ENCODE measurements at regions not wholly inside any gene's neighbourhood (a gene's known extent, or its start where the extent isn't known, plus 50 kb on each side); places are given as distances from the start of the nearest gene placed in this dataset.

GRCh38 chr10:108612485-108612884, 1310.8 kb downstream of the XPNPEP1 start:
- Mint-ChIP-seq H3K27ac (no peak overlapping the region), H3K4me1 (no peaks in the 10 kb centered on the region)
- ATAC-seq: no peak

DNA sequence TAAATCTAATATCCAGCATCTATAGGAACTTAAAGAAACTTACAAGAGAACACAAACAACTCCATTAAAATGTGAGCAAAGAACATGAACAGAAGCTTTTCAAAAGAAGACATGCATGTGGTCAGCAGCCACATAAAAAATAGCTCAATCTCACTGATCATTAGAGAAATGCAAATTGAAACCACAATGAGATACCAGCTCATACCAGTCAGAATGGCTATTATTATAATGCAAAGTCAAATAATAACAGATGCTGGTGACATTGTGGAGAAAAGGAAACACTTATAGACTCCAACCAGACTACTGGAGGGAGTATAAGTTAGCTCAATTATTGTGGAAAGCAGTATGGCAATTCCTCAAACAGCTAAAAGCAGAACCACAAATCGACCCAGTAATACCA, 1314.5 kb downstream of the XPNPEP1 start:
- Histone ChIP-seq H3K9me2 (ENCODE audit: insufficient read depth) (0 out of 2 replicates have a peak, but pooled peaks cover 6% of the 10 kb centered on the region), H4K20me1 (replicated peaks; ENCODE audit: insufficient read depth) (no peaks in the 10 kb centered on the region), H3K79me2 (replicated peaks; ENCODE audit: insufficient read depth) (no peaks in the 10 kb centered on the region), H3K36me3 (ENCODE audit: insufficient read depth) (no peaks in the 10 kb centered on the region), H3K4me2 (no peak overlapping the region), H3K4me3 (no peak overlapping the region), H3F3A (replicated peaks; ENCODE audit: low read depth) (no peaks in the 10 kb centered on the region), H2AFZ (no peak overlapping the region), H3K27ac (ENCODE audit: low read depth) (no peak overlapping the region), H3K4me1 (ENCODE audit: insufficient read depth) (no peaks in the 10 kb centered on the region), H3K27me3 (ENCODE audit: insufficient read depth) (no peaks in the 10 kb centered on the region)
- ATAC-seq (no peak), DNase-seq (ENCODE audit: low spot score) (no peak)
- no peaks in the 10 kb centered on the region for H3K36me3 Mint-ChIP-seq (ENCODE audit: low read depth)
- no peak overlapping the region for H3K27ac Mint-ChIP-seq
- H3K4me1 Mint-ChIP-seq: no peaks in the 10 kb centered on the region
- H3K27me3 Mint-ChIP-seq (ENCODE audit: insufficient read depth, low read depth, poor library complexity): peaks cover 5% of the 10 kb centered on the region
- no peak overlapping the region for H3K4me3 Mint-ChIP-seq
- no peaks in the 10 kb centered on the region for H3K9me3 Mint-ChIP-seq
- TF ChIP-seq JUNB (IDR thresholded peaks at IDR 0.05; ENCODE audit: unreplicated experiment) (no peak), ZNF331 (CRISPR knock-in tag; IDR thresholded peaks at IDR 0.05; ENCODE audit: low read depth) (no peak)
- TF ChIP-seq, protein P1, sequence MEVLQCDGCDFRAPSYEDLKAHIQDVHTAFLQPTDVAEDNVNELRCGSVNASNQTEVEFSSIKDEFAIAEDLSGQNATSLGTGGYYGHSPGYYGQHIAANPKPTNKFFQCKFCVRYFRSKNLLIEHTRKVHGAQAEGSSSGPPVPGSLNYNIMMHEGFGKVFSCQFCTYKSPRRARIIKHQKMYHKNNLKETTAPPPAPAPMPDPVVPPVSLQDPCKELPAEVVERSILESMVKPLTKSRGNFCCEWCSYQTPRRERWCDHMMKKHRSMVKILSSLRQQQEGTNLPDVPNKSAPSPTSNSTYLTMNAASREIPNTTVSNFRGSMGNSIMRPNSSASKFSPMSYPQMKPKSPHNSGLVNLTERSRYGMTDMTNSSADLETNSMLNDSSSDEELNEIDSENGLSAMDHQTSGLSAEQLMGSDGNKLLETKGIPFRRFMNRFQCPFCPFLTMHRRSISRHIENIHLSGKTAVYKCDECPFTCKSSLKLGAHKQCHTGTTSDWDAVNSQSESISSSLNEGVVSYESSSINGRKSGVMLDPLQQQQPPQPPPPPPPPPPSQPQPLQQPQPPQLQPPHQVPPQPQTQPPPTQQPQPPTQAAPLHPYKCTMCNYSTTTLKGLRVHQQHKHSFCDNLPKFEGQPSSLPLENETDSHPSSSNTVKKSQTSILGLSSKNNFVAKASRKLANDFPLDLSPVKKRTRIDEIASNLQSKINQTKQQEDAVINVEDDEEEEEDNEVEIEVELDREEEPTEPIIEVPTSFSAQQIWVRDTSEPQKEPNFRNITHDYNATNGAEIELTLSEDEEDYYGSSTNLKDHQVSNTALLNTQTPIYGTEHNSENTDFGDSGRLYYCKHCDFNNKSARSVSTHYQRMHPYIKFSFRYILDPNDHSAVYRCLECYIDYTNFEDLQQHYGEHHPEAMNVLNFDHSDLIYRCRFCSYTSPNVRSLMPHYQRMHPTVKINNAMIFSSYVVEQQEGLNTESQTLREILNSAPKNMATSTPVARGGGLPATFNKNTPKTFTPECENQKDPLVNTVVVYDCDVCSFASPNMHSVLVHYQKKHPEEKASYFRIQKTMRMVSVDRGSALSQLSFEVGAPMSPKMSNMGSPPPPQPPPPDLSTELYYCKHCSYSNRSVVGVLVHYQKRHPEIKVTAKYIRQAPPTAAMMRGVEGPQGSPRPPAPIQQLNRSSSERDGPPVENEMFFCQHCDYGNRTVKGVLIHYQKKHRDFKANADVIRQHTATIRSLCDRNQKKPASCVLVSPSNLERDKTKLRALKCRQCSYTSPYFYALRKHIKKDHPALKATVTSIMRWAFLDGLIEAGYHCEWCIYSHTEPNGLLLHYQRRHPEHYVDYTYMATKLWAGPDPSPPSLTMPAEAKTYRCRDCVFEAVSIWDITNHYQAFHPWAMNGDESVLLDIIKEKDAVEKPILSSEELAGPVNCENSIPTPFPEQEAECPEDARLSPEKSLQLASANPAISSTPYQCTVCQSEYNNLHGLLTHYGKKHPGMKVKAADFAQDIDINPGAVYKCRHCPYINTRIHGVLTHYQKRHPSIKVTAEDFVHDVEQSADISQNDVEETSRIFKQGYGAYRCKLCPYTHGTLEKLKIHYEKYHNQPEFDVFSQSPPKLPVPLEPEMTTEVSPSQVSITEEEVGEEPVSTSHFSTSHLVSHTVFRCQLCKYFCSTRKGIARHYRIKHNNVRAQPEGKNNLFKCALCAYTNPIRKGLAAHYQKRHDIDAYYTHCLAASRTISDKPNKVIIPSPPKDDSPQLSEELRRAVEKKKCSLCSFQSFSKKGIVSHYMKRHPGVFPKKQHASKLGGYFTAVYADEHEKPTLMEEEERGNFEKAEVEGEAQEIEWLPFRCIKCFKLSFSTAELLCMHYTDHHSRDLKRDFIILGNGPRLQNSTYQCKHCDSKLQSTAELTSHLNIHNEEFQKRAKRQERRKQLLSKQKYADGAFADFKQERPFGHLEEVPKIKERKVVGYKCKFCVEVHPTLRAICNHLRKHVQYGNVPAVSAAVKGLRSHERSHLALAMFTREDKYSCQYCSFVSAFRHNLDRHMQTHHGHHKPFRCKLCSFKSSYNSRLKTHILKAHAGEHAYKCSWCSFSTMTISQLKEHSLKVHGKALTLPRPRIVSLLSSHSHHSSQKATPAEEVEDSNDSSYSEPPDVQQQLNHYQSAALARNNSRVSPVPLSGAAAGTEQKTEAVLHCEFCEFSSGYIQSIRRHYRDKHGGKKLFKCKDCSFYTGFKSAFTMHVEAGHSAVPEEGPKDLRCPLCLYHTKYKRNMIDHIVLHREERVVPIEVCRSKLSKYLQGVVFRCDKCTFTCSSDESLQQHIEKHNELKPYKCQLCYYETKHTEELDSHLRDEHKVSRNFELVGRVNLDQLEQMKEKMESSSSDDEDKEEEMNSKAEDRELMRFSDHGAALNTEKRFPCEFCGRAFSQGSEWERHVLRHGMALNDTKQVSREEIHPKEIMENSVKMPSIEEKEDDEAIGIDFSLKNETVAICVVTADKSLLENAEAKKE (CRISPR knock-in tag; IDR thresholded peaks at IDR 0.05): no peak

More at GRCh38 chr10:108612485-108612884, 1310.8 kb downstream of the XPNPEP1 start:
- no peak overlapping the region for H3K4me2 ChIP-seq
- no peaks in the 10 kb centered on the region for H3K9me3 Mint-ChIP-seq
- no peaks in the 10 kb centered on the region for H3F3A ChIP-seq (replicated peaks; ENCODE audit: low read depth)
- H3K36me3 Mint-ChIP-seq (ENCODE audit: low read depth): no peaks in the 10 kb centered on the region
- TF ChIP-seq EZH2phosphoT487 (IDR thresholded peaks at IDR 0.05; ENCODE audit: unreplicated experiment): no peak
- TF ChIP-seq REST (IDR thresholded peaks at IDR 0.05; ENCODE audit: unreplicated experiment): no peak
- TF ChIP-seq, protein P2, sequence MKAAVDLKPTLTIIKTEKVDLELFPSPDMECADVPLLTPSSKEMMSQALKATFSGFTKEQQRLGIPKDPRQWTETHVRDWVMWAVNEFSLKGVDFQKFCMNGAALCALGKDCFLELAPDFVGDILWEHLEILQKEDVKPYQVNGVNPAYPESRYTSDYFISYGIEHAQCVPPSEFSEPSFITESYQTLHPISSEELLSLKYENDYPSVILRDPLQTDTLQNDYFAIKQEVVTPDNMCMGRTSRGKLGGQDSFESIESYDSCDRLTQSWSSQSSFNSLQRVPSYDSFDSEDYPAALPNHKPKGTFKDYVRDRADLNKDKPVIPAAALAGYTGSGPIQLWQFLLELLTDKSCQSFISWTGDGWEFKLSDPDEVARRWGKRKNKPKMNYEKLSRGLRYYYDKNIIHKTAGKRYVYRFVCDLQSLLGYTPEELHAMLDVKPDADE (IDR thresholded peaks at IDR 0.05): no peak
- no peaks in the 10 kb centered on the region for H3K27me3 ChIP-seq (ENCODE audit: insufficient read depth)
- no peaks in the 10 kb centered on the region for H3K79me2 ChIP-seq (replicated peaks; ENCODE audit: insufficient read depth)
- no peaks in the 10 kb centered on the region for H4K20me1 ChIP-seq (replicated peaks; ENCODE audit: insufficient read depth)
- no peaks in the 10 kb centered on the region for H3K27me3 Mint-ChIP-seq (ENCODE audit: insufficient read depth, low read depth, poor library complexity)
- DNase-seq (ENCODE audit: low spot score): no peak
- H3K9me2 ChIP-seq (ENCODE audit: insufficient read depth): no peaks in the 10 kb centered on the region
- no peaks in the 10 kb centered on the region for H3K4me1 ChIP-seq (ENCODE audit: insufficient read depth)
- no peak overlapping the region for H3K4me3 Mint-ChIP-seq
- H3K27ac ChIP-seq (ENCODE audit: low read depth): no peak overlapping the region
- H3K36me3 ChIP-seq (ENCODE audit: insufficient read depth): no peaks in the 10 kb centered on the region
- H2AFZ ChIP-seq: no peak overlapping the region
- no peak overlapping the region for H3K4me3 ChIP-seq

Measured in GM23338 (cell line).